ENCODE measurements at regions not wholly inside any gene's neighbourhood (a gene's known extent, or its start where the extent isn't known, plus 50 kb on each side); places are given as distances from the start of the nearest gene placed in this dataset.

- TF ChIP-seq CTCF (IDR thresholded peaks at IDR 0.05) (no peak), EP300 (IDR thresholded peaks at IDR 0.05) (no peak)
Measured at GRCh38 chr4:36747277-36748129, 466.1 kb downstream of the DTHD1 start.
